Glutamatergic neuron (in vitro differentiated cells): ENCODE measurements at regions not wholly inside any gene's neighbourhood (a gene's known extent, or its start where the extent isn't known, plus 50 kb on each side); places are given as distances from the start of the nearest gene placed in this dataset.

Experiments
- DNase-seq: peaks from one replicate; pipeline ENCODE4 v3.0.0; 2022
- H3K27ac Mint-ChIP-seq: one replicate; pipeline ENCODE4 v1.8.0; 2020; ENCODE audit warnings: mild to moderate bottlenecking, mixed read lengths, inconsistent platforms; ENCODE audit not compliant: unreplicated experiment
- H3K27me3 Mint-ChIP-seq: one replicate; pipeline ENCODE4 v1.8.0; 2020; ENCODE audit warnings: mild to moderate bottlenecking, moderate library complexity, mixed read lengths, inconsistent platforms; ENCODE audit not compliant: unreplicated experiment
- H3K36me3 Mint-ChIP-seq: one replicate; pipeline ENCODE4 v1.8.0; 2020; ENCODE audit warnings: mild to moderate bottlenecking, mixed read lengths, inconsistent platforms; ENCODE audit not compliant: unreplicated experiment
- H3K4me1 Mint-ChIP-seq: one replicate; pipeline ENCODE4 v1.8.0; 2020; ENCODE audit warnings: mild to moderate bottlenecking, low read depth, mixed read lengths, inconsistent platforms; ENCODE audit not compliant: unreplicated experiment
- H3K4me3 Mint-ChIP-seq: one replicate; pipeline ENCODE4 v1.8.0; 2020; ENCODE audit warnings: mild to moderate bottlenecking, mixed read lengths, inconsistent platforms; ENCODE audit not compliant: unreplicated experiment
- H3K9me3 Mint-ChIP-seq: one replicate; pipeline ENCODE4 v1.8.0; 2020; ENCODE audit warnings: mild to moderate bottlenecking, moderate library complexity, mixed read lengths, inconsistent platforms; ENCODE audit not compliant: unreplicated experiment
- CTCF ChIP-seq: fragments of 200-600 bp; sonication (generic); IDR thresholded peaks from one replicate; pipeline ENCODE4 v1.5.0; 2021; ENCODE audit not compliant: partially characterized antibody, unreplicated experiment

- H3K27me3 Mint-ChIP-seq = no peaks in the 10 kb centered on the region
- no peak overlapping the region for H3K4me3 Mint-ChIP-seq
- DNase-seq = no peak
- H3K4me1 Mint-ChIP-seq = no peaks in the 10 kb centered on the region
- no peak overlapping the region for H3K27ac Mint-ChIP-seq
- peaks cover 2% of the 10 kb centered on the region for H3K9me3 Mint-ChIP-seq
- H3K36me3 Mint-ChIP-seq = no peaks in the 10 kb centered on the region
- no peak for TF ChIP-seq CTCF
Observed at GRCh38 chr10:121243609-121244241, 354.5 kb downstream of the FGFR2 start.

GRCh38 chr10:121244818-121245217 is 353.4 kb downstream of the FGFR2 start:
- H3K9me3 Mint-ChIP-seq = peaks cover 2% of the 10 kb centered on the region
- no peak overlapping the region for H3K27ac Mint-ChIP-seq
- TF ChIP-seq CTCF = no peak
- H3K4me1 Mint-ChIP-seq = no peaks in the 10 kb centered on the region
- no peaks in the 10 kb centered on the region for H3K27me3 Mint-ChIP-seq
- no peak overlapping the region for H3K4me3 Mint-ChIP-seq
- H3K36me3 Mint-ChIP-seq = no peaks in the 10 kb centered on the region
- DNase-seq = no peak

- no peak for TF ChIP-seq CTCF
- Mint-ChIP-seq H3K36me3 (no peaks in the 10 kb centered on the region), H3K9me3 (peaks cover 2% of the 10 kb centered on the region), H3K27me3 (no peaks in the 10 kb centered on the region), H3K4me1 (no peaks in the 10 kb centered on the region), H3K4me3 (no peak overlapping the region), H3K27ac (no peak overlapping the region)
- no peak for DNase-seq
Observed at GRCh38 chr10:121245754-121246153, 352.5 kb downstream of the FGFR2 start.

GRCh38 chr10:121248266-121248665 is 350.0 kb downstream of the FGFR2 start:
- no peak for TF ChIP-seq CTCF
- Mint-ChIP-seq H3K36me3 (no peaks in the 10 kb centered on the region), H3K4me3 (no peak overlapping the region), H3K27ac (no peak overlapping the region), H3K9me3 (no peaks in the 10 kb centered on the region), H3K4me1 (no peaks in the 10 kb centered on the region), H3K27me3 (no peaks in the 10 kb centered on the region)
- DNase-seq = no peak

GRCh38 chr10:121250995-121251764 is 347.1 kb downstream of the FGFR2 start:
- no peaks in the 10 kb centered on the region for H3K27me3 Mint-ChIP-seq
- no peak overlapping the region for H3K27ac Mint-ChIP-seq
- no peak for TF ChIP-seq CTCF
- DNase-seq = no peak
- no peaks in the 10 kb centered on the region for H3K4me1 Mint-ChIP-seq
- H3K4me3 Mint-ChIP-seq = no peak overlapping the region
- H3K36me3 Mint-ChIP-seq = no peaks in the 10 kb centered on the region
- no peaks in the 10 kb centered on the region for H3K9me3 Mint-ChIP-seq
